MCF 10A (cell line): ENCODE measurements at regions not wholly inside any gene's neighbourhood (a gene's known extent, or its start where the extent isn't known, plus 50 kb on each side); places are given as distances from the start of the nearest gene placed in this dataset.

ENCODE experiments used
- BruUV-seq: library from RNA; stranded (reverse); fragments of 400-500 nt; replicated peaks from 2 replicates; lab custom pipeline; 2021; lab: Mats Ljungman, UMichigan
- CTCF ChIA-PET: fragments of 300-600 bp; sonication (Branson Sonifier 250); formaldehyde crosslinking; extraction: SDS; loops from one replicate; lab custom pipeline; 2021; ENCODE audit warnings: antibody characterized with exemption, inconsistent platforms; lab: Yijun Ruan, JAX
- POLR2A ChIA-PET: fragments of 300-600, 350-650 bp; sonication (Branson Sonifier 250); formaldehyde crosslinking; extraction: SDS; loops from one replicate; lab custom pipeline; 2020; ENCODE audit warnings: antibody characterized with exemption, inconsistent platforms; lab: Yijun Ruan, JAX
- DNase-seq: peaks from one replicate; pipeline ENCODE4 v3.0.0-alpha.2; 2018; ENCODE audit not compliant: unreplicated experiment
- H3K27ac Mint-ChIP-seq: one replicate; pipeline ENCODE4 v1.8.0; 2022; ENCODE audit warnings: mild to moderate bottlenecking, low read depth, mixed read lengths; ENCODE audit not compliant: unreplicated experiment
- H3K27me3 Mint-ChIP-seq: one replicate; pipeline ENCODE4 v1.8.0; 2022; ENCODE audit warnings: mixed read lengths; ENCODE audit not compliant: insufficient read depth, unreplicated experiment
- H3K36me3 Mint-ChIP-seq: one replicate; pipeline ENCODE4 v1.8.0; 2022; ENCODE audit warnings: mild to moderate bottlenecking, moderate library complexity, mixed read lengths; ENCODE audit not compliant: insufficient read depth, unreplicated experiment
- H3K4me1 Mint-ChIP-seq: one replicate; pipeline ENCODE4 v1.8.0; 2022; ENCODE audit warnings: mixed read lengths; ENCODE audit not compliant: insufficient read depth, unreplicated experiment
- H3K4me3 Mint-ChIP-seq: one replicate; pipeline ENCODE4 v1.8.0; 2022; ENCODE audit warnings: mild to moderate bottlenecking, moderate library complexity, mixed read lengths; ENCODE audit not compliant: unreplicated experiment
- H3K9me3 Mint-ChIP-seq: one replicate; pipeline ENCODE4 v1.8.0; 2022; ENCODE audit warnings: mixed read lengths; ENCODE audit not compliant: unreplicated experiment
- intact Hi-C: fragments of 100-400 bp; cut with micrococcal nuclease; formaldehyde crosslinking; loops from 2 replicates; pipeline ENCODE4 v1.14.1; 2022
- TF ChIP-seq, protein P1 (sequence below): fragments of 200-600 bp; IDR thresholded peaks from one replicate; pipeline ENCODE4 v1.8.0; 2022; ENCODE audit warnings: antibody characterized with exemption, mild to moderate bottlenecking; ENCODE audit not compliant: unreplicated experiment

- H3K27ac Mint-ChIP-seq, result no peak overlapping the region
- H3K36me3 Mint-ChIP-seq, result no peaks in the 10 kb centered on the region
- H3K27me3 Mint-ChIP-seq, result no peaks in the 10 kb centered on the region
- H3K4me1 Mint-ChIP-seq, result no peaks in the 10 kb centered on the region
- TF ChIP-seq, protein P1, sequence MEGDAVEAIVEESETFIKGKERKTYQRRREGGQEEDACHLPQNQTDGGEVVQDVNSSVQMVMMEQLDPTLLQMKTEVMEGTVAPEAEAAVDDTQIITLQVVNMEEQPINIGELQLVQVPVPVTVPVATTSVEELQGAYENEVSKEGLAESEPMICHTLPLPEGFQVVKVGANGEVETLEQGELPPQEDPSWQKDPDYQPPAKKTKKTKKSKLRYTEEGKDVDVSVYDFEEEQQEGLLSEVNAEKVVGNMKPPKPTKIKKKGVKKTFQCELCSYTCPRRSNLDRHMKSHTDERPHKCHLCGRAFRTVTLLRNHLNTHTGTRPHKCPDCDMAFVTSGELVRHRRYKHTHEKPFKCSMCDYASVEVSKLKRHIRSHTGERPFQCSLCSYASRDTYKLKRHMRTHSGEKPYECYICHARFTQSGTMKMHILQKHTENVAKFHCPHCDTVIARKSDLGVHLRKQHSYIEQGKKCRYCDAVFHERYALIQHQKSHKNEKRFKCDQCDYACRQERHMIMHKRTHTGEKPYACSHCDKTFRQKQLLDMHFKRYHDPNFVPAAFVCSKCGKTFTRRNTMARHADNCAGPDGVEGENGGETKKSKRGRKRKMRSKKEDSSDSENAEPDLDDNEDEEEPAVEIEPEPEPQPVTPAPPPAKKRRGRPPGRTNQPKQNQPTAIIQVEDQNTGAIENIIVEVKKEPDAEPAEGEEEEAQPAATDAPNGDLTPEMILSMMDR, result no peak
- no peaks in the 10 kb centered on the region for H3K9me3 Mint-ChIP-seq
- POLR2A ChIA-PET, result interaction anchor here (0.6 to 1.3 kb wide), 2 partner anchors 17 to 108 kb away, joined by 3 to 5 read pairs; no protein-coding TSS in a partner anchor
- no peak overlapping the region for H3K4me3 Mint-ChIP-seq
- intact Hi-C loops, result no loop called here
- BruUV-seq, result no TSS peak
- DNase-seq, result no peak
- CTCF ChIA-PET, result no interaction called here
Observed at GRCh38 chr10:10292501-10292900, 725.2 kb upstream of the CELF2 start.

GRCh38 chr10:10293041-10293440, 724.6 kb upstream of the CELF2 start:
- no peak overlapping the region for H3K4me3 Mint-ChIP-seq
- H3K9me3 Mint-ChIP-seq, result no peaks in the 10 kb centered on the region
- H3K27me3 Mint-ChIP-seq, result no peaks in the 10 kb centered on the region
- H3K36me3 Mint-ChIP-seq, result no peaks in the 10 kb centered on the region
- H3K27ac Mint-ChIP-seq, result no peak overlapping the region
- POLR2A ChIA-PET, result interaction anchor here (0.6 to 1.3 kb wide), 3 partner anchors 16 to 236 kb away, joined by 3 to 5 read pairs (median 3); no protein-coding TSS in a partner anchor
- no TSS peak for BruUV-seq
- no peaks in the 10 kb centered on the region for H3K4me1 Mint-ChIP-seq
- DNase-seq, result no peak
- TF ChIP-seq, protein P1, result no peak
- CTCF ChIA-PET, result interaction anchor here (0.6 kb wide), 1 partner anchor 1212 kb away, joined by 3 read pairs; no protein-coding TSS in a partner anchor
- intact Hi-C loops, result no loop called here

- intact Hi-C loops, result no loop called here
- no peaks in the 10 kb centered on the region for H3K9me3 Mint-ChIP-seq
- no peaks in the 10 kb centered on the region for H3K36me3 Mint-ChIP-seq
- H3K4me3 Mint-ChIP-seq, result no peak overlapping the region
- TF ChIP-seq, protein P1, result no peak
- POLR2A ChIA-PET, result interaction anchor here (0.7 to 1.3 kb wide), 2 partner anchors 16 to 235 kb away, joined by 3 to 5 read pairs; no protein-coding TSS in a partner anchor
- CTCF ChIA-PET, result interaction anchor here (0.6 kb wide), 1 partner anchor 1211 kb away, joined by 3 read pairs; no protein-coding TSS in a partner anchor
- no TSS peak for BruUV-seq
- no peak overlapping the region for H3K27ac Mint-ChIP-seq
- H3K4me1 Mint-ChIP-seq, result no peaks in the 10 kb centered on the region
- no peaks in the 10 kb centered on the region for H3K27me3 Mint-ChIP-seq
- no peak for DNase-seq
Observed at GRCh38 chr10:10293481-10293951, 724.2 kb upstream of the CELF2 start.

- POLR2A ChIA-PET, result no interaction called here
- BruUV-seq, result no TSS peak
- H3K4me1 Mint-ChIP-seq, result no peaks in the 10 kb centered on the region
Observed at GRCh38 chr10:10294184-10294880, 723.3 kb upstream of the CELF2 start.

More at GRCh38 chr10:10294184-10294880, 723.3 kb upstream of the CELF2 start:
- Mint-ChIP-seq H3K27ac (no peak overlapping the region), H3K36me3 (no peaks in the 10 kb centered on the region), H3K9me3 (no peaks in the 10 kb centered on the region), H3K27me3 (no peaks in the 10 kb centered on the region), H3K4me3 (no peak overlapping the region)
- TF ChIP-seq, protein P1, result no peak
- intact Hi-C loops, result no loop called here
- no peak for DNase-seq
- CTCF ChIA-PET, result interaction anchor here (0.6 kb wide), 1 partner anchor 611 kb away, joined by 5 read pairs; no protein-coding TSS in a partner anchor
